ENCODE measurements at regions not wholly inside any gene's neighbourhood (a gene's known extent, or its start where the extent isn't known, plus 50 kb on each side); places are given as distances from the start of the nearest gene placed in this dataset.

GRCh38 chr18:29137773-29138495 is 961.0 kb upstream of the CDH2 start:
- intact Hi-C loops (cut with DNase I; ENCODE audit: low total_unique reads), result no loop called here
- no peaks in the 10 kb centered on the region for H3K9me3 ChIP-seq
- H3K36me3 ChIP-seq, result no peaks in the 10 kb centered on the region
- no peak for DNase-seq
- H3K4me1 ChIP-seq, result no peaks in the 10 kb centered on the region
- H3K27ac ChIP-seq, result no peak overlapping the region
- no peaks in the 10 kb centered on the region for H3K27me3 ChIP-seq
- H3K4me3 ChIP-seq, result no peak overlapping the region
- TF ChIP-seq, protein P1, sequence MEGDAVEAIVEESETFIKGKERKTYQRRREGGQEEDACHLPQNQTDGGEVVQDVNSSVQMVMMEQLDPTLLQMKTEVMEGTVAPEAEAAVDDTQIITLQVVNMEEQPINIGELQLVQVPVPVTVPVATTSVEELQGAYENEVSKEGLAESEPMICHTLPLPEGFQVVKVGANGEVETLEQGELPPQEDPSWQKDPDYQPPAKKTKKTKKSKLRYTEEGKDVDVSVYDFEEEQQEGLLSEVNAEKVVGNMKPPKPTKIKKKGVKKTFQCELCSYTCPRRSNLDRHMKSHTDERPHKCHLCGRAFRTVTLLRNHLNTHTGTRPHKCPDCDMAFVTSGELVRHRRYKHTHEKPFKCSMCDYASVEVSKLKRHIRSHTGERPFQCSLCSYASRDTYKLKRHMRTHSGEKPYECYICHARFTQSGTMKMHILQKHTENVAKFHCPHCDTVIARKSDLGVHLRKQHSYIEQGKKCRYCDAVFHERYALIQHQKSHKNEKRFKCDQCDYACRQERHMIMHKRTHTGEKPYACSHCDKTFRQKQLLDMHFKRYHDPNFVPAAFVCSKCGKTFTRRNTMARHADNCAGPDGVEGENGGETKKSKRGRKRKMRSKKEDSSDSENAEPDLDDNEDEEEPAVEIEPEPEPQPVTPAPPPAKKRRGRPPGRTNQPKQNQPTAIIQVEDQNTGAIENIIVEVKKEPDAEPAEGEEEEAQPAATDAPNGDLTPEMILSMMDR (IDR thresholded peaks at IDR 0.05), result no peak
- no peak for TF ChIP-seq POLR2A (IDR thresholded peaks at IDR 0.05)

GRCh38 chr18:29123706-29124530 is 947.0 kb upstream of the CDH2 start:
- H3K4me3 ChIP-seq, result no peak overlapping the region
- H3K4me1 ChIP-seq, result no peaks in the 10 kb centered on the region
- TF ChIP-seq, protein P1 (IDR thresholded peaks at IDR 0.05), result no peak
- no peak for TF ChIP-seq POLR2A (IDR thresholded peaks at IDR 0.05)
- intact Hi-C loops (cut with DNase I; ENCODE audit: low total_unique reads), result no loop called here
- H3K36me3 ChIP-seq, result no peaks in the 10 kb centered on the region
- H3K27me3 ChIP-seq, result no peaks in the 10 kb centered on the region
- no peak for DNase-seq
- H3K27ac ChIP-seq, result no peak overlapping the region
- H3K9me3 ChIP-seq, result no peaks in the 10 kb centered on the region

DNA sequence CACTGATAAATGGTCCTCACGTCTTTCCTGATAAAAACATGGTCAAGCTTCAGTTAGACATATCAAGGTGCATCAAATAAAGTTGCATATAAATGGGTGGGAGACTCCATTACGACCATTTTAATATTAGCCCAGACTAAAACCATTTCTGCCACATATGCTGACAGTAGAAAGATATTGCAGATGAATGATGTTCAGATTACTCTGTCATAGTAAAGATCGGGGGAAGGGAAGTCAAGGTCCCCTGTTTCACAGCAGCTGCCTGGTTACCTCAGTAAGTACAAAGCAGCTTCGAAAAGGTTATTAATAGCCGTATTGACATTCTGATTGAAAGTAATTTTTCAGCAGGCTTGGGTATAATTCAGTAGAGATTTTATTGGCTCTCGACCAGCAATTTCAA is 927.7 kb upstream of the CDH2 start:
- intact Hi-C loops (cut with DNase I; ENCODE audit: low total_unique reads), result no loop called here
- H3K9me3 ChIP-seq, result no peaks in the 10 kb centered on the region
- H3K27me3 ChIP-seq, result no peaks in the 10 kb centered on the region
- H3K36me3 ChIP-seq, result no peaks in the 10 kb centered on the region
- no peak overlapping the region for H3K27ac ChIP-seq
- H3K4me1 ChIP-seq, result no peaks in the 10 kb centered on the region
- no peak for TF ChIP-seq POLR2A (IDR thresholded peaks at IDR 0.05)
- TF ChIP-seq, protein P1 (IDR thresholded peaks at IDR 0.05), result no peak
- DNase-seq, result no peak
- H3K4me3 ChIP-seq, result no peak overlapping the region

GRCh38 chr18:29104227-29104626 is 927.3 kb upstream of the CDH2 start:
- Histone ChIP-seq H3K27ac (no peak overlapping the region), H3K9me3 (no peaks in the 10 kb centered on the region), H3K4me3 (no peak overlapping the region), H3K36me3 (no peaks in the 10 kb centered on the region), H3K27me3 (no peaks in the 10 kb centered on the region), H3K4me1 (no peaks in the 10 kb centered on the region)
- DNase-seq, result no peak
- TF ChIP-seq, protein P1 (IDR thresholded peaks at IDR 0.05), result no peak
- TF ChIP-seq POLR2A (IDR thresholded peaks at IDR 0.05), result no peak
- intact Hi-C loops (cut with DNase I; ENCODE audit: low total_unique reads), result no loop called here

Data from uterus (tissue), 3 donors.